NCI-H510A (cell line): ENCODE measurements at regions not wholly inside any gene's neighbourhood (a gene's known extent, or its start where the extent isn't known, plus 50 kb on each side); places are given as distances from the start of the nearest gene placed in this dataset.
"Not testable (repeated sequence)": the region's sequence is repeated elsewhere in the genome, so short reads cannot be mapped to it uniquely, and the experiment has no call there.

Source experiments
- DNase-seq: peaks from one replicate; lab custom pipeline; 2025; lab: John Stamatoyannopoulos, UW

DNA sequence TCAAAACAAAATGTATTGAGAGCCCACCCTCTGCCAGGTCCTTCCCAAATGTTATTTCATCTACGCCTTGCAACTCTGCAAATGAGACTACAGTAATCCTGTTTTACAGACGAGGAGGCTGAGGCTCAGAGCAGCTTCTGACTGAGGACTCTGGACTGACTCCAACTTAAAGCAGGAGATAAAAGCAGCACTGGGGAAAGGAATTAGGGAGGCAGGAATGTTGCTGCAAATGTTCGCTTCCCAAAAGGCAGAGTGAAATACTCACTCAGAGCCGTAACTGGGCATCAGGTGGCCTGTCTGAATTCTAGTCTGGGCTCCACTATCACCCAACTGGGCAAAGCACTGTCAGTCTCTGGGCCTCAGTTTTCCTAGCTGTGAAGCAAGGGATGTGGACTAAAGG, 94.7 kb upstream of the SRD5A3 start:
- no peak for DNase-seq

DNA sequence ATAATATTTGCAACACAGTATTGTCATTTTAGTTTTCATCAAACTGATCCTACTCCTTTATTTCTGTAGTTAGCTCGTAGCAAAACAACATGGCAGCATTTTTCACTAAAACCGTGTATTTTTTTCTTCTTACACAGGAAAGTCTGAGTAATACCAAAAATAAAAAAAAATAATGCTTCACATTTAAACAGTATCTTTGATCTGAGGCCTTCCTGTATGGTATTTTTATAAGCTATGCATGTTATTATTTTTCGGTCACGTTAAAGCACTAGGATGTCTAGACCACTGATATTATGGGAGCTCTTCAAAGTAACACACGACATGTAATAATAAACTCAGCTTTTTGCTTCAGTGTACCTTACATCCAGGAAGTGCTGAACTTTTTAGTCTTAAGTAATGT, 94.1 kb upstream of the SRD5A3 start:
- DNase-seq = no peak

DNA sequence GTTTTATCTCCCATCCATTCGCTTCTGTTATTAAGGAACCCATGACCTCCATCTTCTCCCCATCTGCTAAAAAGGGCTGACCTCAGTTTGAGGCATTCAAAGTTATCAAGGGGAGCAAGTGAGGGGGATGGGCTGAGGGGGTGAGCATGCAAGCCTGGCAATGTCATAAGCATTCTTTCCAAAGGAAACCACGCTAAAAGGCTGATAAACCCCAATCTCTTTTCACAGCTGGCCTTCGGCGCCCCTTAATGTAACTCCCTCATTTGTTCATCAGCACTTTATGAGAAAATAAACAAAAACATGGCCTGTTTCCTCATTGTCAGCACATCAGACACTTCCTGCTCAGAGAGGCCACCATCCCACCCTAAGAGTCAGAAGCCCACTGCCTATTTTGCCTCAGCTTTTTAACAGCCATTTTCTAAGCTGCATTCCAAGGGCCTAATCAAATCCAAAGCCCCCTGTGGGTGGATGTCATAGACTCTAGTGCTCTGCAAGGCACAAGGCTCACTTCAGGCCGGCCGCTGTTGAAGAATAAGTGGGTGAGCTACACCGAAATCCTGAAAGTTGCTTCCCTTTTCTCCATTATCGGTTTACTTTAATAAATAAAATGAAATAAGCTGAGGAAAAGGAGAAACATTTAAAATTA, 92.0 kb upstream of the SRD5A3 start:
- DNase-seq = no peak

DNA sequence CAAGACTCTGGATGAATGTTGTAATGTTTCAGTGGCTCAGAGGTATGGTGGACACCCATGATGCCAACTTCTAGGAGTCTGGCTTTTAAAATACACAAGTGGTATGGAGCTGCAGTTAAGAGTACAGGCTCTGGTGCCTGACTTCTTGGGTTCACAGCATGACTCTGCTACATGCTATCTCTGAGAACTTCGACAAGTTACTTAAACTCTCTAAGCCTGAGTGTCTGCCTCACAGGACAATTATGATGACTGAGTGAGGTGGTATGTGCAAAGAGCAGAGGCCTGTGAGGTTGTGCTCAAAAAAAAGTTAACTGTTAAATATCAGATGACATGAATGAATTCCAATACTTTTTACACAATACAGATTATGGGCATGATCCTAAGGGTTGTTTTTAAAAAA, 90.9 kb upstream of the SRD5A3 start:
- no peak for DNase-seq

DNA sequence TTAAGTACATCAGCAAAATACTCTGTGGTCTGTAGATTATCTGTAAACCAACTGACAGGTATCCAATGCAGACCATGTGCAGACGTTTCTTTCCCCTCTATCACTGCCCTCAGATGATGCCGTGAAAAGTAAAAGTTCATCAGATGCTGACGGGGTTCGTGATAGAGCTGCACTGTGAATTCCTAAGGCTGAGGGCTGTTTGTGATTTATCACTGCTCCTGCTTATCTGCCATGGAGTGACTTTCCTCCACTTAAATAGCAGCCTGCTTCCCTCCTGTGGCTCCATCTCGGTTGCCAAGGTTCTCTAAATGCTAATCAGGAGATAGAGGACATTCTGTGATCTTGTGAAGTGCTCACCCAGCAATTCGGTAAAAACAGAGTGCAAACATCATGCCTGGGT, 89.3 kb upstream of the SRD5A3 start:
- no peak for DNase-seq

DNA sequence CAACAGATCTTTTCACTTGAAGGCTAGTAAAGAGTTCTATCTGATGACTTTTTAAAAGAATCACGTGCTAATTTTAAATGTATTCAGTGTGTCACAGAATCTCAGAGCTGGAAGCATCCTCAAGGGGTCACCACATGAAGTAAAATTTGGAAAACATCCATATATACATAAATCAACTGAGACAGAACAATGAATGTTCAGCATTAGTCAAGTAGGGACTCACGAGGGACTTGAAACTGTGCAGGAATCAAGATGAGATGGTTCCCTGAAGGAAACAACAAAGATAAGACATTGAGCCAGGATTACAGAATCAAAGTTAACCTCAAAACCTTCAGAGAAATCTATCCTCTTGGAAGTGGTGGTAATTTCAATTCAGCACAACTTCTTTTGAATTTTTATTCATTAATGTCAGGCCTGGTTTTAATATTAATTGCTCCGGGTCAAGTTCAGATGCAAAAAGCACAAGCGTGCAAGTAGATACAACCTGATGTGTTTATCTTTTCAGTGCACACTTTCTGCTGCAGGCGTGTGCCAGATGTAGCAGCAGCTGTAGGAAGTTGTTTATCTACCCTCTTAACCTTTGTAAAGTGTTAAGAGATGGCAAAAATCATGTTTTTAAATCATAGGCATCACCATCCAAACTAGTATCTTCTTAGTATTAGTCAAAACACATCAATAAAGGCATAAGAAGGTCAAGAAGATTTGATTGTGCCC, 87.7 kb upstream of the SRD5A3 start:
- DNase-seq = no peak

DNA sequence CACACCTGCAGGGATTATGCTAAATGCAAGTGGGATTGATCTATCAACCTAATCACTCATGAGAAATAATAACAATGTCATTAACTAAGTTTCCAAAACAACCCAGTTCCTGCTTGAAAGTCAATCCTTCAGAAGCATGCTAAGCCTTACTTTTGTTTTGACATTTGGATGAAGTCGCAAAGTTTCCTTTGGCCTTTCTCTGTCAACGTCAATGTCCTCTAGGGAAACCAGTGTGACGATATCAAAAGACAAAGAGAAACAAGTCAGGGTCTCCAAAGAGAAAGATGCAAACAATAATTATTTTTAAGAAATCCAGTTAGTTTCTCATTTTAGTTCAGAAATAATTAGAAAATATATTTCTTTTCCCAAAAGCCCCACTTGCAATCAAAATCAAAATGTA, 86.7 kb upstream of the SRD5A3 start:
- no peak for DNase-seq

DNA sequence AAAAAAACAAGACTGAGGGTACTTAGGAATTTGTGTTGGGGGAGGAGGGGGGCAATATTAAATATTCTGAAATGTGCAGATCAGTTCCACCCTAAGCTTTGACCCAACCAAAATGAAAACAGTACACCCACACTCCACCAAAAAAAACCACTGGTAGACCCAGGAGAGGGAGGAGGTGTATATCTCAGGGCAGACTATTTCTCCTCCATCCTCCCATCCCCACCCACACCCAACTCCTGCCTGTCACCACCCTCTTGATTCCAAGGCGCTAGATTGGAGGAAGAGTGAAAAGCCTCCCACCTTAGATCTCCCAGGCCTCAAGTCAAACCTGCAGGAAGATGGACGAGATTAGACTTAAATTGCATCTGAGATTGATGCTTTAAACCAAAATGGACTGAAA, 76.6 kb upstream of the SRD5A3 start:
- DNase-seq = no peak

DNA sequence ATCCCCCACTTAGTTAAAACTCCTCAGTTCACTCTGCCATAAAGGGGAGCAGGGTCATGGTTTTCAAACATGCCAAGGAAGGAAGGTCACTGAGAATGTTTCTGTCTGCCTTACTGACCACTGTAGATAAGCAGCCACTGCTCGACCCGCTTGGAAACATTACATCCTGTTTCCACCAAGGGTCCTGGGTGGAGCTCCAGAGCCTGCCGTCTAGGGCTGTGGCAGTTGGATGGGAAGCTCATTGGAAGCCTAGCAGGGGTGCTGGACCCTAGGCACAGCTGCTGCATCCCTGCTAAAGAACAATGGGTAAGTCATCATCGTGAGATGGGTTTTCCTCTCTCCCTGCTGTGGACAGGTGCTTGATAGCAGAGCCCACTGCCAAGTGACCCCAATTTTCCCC, 76.0 kb upstream of the SRD5A3 start:
- no peak for DNase-seq

DNA sequence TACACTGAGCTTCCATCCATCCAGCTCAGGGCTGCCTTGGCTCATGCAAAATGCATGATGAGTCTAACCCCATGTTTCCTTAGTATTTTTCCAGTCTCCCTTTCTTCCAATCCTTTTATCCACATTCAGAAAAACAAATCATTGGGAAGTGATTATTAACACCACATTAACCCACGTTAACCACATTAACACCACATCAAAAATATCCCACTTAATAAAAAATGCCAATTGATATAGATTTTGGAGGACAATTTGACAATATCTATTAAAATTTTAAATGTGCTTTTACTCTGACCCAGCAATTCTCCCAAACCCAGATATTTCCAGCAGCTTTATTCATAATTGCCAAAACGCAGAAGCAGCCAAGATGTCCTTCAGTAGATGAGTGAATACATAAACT, 75.6 kb upstream of the SRD5A3 start:
- no peak for DNase-seq

DNA sequence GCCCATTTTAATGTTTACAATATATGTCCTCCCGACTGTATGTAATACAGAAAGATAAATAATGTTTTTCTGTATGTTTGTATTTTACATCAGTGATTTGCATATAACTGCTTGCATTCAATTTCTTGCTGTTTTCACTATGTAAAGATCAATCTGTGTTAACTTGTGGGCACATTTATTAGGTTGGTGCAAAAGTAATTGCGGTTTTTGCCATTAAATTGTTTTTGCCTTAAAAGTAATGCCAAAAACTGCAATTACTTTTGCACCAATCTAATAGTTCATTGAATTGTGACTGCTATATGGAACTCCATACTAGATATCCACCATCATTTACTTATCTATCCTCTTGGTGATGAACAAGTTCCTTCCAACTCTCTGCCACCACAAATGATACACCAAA, 73.9 kb upstream of the SRD5A3 start:
- DNase-seq = no peak

DNA sequence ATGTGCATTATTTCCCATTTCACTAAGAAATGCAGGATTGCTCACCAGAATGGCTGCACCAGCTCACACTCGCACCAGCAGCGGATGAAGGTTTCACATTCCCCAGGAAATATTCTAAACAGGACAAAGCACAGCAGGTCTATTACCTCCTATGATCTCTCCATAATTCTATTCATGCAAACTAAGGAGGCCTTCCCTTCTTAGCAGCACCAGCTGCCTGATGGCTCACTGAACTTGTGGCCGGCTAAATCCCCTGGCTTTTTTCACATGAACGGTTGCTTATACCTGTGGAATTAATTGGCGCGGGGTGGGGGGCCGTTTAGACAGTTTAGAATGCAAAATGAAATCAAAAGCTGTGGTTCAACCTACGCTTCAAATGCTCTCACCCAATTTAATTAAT, 73.5 kb upstream of the SRD5A3 start:
- DNase-seq = no peak

DNA sequence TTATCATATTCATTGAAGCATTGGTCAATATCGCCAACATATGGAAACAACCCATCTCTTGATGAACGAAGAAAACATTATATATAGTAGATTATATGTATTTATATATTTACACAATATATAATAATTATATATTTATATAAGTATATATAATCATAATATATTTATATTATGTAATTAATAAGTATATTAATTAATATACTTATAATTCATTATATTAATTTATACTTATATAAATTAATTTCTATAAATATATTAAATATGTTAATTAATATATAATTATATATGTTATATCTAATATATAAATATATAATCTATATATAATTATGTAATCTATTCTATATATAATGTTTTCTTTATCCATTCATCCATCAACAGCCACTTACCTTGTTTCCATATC, 69.0 kb upstream of the SRD5A3 start:
- DNase-seq = no peak

DNA sequence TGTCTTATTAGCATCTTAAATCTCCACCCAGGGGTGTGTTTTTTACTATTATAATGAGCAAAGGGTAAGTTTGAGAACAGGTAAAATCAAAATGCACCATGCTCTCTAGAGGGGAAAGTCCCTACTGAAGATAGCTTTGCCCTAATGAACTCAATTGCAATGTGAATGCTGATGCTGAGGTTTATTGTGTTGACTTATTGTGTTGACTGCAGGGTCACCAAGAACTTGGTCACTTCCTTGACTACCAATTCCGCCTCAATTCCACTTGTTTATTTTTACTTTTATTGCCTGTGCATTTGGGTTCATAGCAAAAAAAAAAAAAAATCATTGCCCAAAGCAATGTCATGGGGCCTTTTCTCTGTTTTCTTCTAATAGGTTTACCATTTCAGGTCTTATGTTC, 67.7 kb upstream of the SRD5A3 start:
- DNase-seq = no peak

DNA sequence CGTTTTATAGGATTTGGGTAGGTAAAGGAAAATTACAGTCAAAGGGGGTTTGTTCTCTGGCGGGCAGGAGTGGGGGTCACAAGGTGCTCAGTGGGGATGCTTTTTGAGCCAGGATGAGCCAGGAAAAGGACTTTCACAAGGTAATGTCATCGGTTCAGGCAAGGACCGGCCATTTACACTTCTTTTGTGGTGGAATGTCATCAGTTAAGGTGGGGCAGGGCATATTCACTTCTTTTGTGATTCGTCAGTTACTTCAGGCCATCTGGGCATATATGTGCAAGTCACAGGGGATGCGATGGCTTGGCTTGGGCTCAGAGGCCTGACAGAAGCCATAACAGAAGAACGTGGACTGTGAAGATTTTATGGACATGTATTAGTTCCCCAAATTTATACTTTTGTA, 65.6 kb upstream of the SRD5A3 start:
- DNase-seq = not testable (repeated sequence)

DNA sequence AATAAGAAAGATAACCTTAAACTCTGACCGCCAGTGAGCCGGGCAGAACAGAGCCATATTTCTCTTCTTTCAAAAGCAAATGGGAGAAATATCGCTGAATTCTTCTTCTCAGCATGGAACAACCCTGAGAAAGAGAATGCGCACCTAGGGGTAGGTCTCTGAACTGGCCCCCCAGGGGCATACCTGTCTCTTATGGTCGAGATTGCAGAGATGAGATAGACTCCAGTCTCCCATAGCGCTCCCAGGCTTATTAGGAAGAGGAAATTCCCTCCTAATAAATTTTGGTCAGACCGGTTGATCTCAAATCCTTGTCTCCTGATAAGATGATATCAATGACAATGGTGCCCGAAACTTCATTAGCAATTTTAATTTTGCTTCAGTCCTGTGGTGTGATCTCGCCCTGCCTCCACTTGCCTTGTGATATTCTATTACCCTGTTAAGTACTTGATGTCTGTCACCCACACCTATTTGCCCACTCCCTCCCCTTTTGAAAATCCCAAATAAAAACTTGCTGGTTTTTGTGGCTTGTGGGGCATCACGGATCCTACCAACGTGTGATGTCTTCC, 64.8 kb upstream of the SRD5A3 start:
- not testable (repeated sequence) for DNase-seq

DNA sequence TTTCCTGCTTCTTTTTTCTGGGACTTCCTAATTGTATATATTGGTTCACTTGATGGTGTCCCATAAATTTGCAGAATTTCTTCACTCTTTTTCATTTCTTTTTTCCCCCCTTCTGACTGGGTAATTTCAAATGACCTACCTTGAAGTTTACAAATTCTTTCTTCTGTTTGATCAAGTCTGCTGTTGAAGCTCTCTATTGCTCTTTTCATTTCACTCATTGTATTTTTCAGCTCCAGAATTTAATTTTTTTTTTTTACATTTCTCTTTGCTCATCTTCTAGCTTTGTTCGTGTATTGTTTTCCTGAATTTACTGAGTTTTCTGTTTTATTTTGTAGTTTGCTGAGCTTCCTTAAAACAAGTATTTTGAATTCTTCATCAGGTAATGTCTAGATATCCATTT, 61.7 kb upstream of the SRD5A3 start:
- DNase-seq = no peak

DNA sequence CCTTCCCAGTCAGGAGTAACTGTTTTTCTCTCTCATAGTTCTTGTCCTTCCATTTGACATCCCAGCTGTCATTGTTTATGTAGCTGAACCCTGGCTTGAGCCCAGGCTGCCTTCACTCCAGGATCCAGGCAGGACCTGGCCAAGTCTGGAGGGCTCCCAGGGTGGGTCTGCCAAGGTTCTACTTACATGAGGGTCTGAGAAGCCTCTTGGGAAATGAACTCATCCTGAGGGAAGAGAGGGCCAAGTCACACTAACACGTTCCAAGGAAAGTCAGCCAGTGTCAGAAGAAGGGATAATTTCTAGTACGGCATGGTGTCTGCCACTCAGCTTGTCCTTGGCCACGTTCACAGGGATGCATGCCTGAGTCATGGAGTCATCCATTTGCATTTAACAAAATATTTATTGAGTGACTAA, 54.8 kb upstream of the SRD5A3 start:
- DNase-seq = no peak

DNA sequence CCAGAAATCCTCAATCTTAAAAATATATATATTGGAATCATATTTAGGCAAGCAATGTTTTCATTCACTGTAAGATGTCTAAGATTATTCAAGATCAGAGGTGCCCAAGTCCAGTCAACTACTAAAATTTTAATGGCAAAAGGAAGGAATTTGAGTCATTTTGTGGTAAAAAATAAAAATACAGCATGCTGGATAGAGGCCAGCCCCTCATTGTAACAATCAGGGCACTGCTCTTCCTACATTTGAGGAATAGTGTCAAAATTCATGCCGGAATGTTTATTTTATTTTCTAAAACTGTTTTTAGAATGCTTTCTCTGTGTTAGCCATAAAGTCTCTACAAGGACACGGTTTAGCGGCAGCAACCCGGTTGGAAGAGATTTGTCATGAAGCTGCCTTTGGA, 49.9 kb upstream of the SRD5A3 start:
- no peak for DNase-seq
